Activated naive CD8-positive, alpha-beta T cell (primary cell): ENCODE measurements at regions not wholly inside any gene's neighbourhood (a gene's known extent, or its start where the extent isn't known, plus 50 kb on each side); places are given as distances from the start of the nearest gene placed in this dataset.

Experiments
- H3K27ac Mint-ChIP-seq: one replicate; pipeline ENCODE4 v1.8.0; 2021; ENCODE audit warnings: mixed read lengths
- H3K27me3 Mint-ChIP-seq: one replicate; pipeline ENCODE4 v1.8.0; 2021; ENCODE audit warnings: mixed read lengths
- H3K36me3 Mint-ChIP-seq: one replicate; pipeline ENCODE4 v1.8.0; 2021; ENCODE audit warnings: mixed read lengths
- H3K4me1 Mint-ChIP-seq: one replicate; pipeline ENCODE4 v1.8.0; 2021; ENCODE audit warnings: low read depth, mixed read lengths
- H3K4me3 Mint-ChIP-seq: one replicate; pipeline ENCODE4 v1.8.0; 2021; ENCODE audit warnings: mild to moderate bottlenecking, mixed read lengths
- H3K9me3 Mint-ChIP-seq: one replicate; pipeline ENCODE4 v1.8.0; 2021; ENCODE audit warnings: low read depth, mixed read lengths

DNA sequence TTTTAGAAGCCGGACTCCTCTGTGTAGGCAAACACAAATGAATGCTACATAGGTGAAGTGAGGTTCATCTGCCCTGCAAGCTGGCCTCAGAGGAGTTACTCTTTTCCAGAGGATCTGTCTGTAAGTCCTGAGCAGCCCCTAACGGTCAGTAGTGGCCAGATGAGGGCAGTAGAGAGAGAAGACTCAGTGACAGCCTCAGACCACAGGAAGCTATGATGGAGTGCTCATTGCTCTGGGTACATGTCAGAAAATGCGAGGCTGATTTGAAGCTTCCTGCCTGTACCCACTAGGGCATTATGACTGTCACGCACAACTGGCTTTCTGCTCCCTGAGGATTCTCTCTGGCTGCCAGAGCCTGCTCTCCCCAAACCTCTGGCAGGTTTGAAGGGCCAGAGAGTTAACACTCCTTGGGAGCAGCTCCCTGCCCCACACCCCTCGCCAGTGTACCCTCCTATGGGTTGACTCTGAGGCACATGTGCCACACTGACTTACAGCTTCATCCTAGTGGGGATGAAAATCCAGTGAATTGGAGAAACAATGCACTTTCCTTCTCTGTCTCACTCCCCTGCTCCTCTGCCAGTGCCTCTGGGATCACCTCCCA is 141.5 kb downstream of the GABRG2 start:
- Mint-ChIP-seq H3K27me3 (no peaks in the 10 kb centered on the region), H3K27ac (no peak overlapping the region), H3K4me1 (no peaks in the 10 kb centered on the region), H3K9me3 (no peaks in the 10 kb centered on the region), H3K36me3 (no peaks in the 10 kb centered on the region), H3K4me3 (no peak overlapping the region)

- Mint-ChIP-seq H3K4me1 (no peaks in the 10 kb centered on the region), H3K27ac (no peak overlapping the region)
Measured at GRCh38 chr5:162214551-162214950, 147.0 kb downstream of the GABRG2 start.

GRCh38 chr5:162217037-162217436 is 149.5 kb downstream of the GABRG2 start:
- Mint-ChIP-seq H3K27me3 (no peaks in the 10 kb centered on the region), H3K4me1 (no peaks in the 10 kb centered on the region)

More at GRCh38 chr5:162214551-162214950, 147.0 kb downstream of the GABRG2 start:
- no peak overlapping the region for H3K4me3 Mint-ChIP-seq
- no peaks in the 10 kb centered on the region for H3K36me3 Mint-ChIP-seq
- H3K27me3 Mint-ChIP-seq = no peaks in the 10 kb centered on the region
- peaks cover 5% of the 10 kb centered on the region for H3K9me3 Mint-ChIP-seq

GRCh38 chr5:162221910-162222309 is 154.3 kb downstream of the GABRG2 start:
- H3K4me1 Mint-ChIP-seq = no peaks in the 10 kb centered on the region
- no peaks in the 10 kb centered on the region for H3K27me3 Mint-ChIP-seq
- no peaks in the 10 kb centered on the region for H3K36me3 Mint-ChIP-seq
- H3K27ac Mint-ChIP-seq = no peak overlapping the region
- peaks cover 23% of the 10 kb centered on the region for H3K9me3 Mint-ChIP-seq
- no peak overlapping the region for H3K4me3 Mint-ChIP-seq

More at GRCh38 chr5:162217037-162217436, 149.5 kb downstream of the GABRG2 start:
- Mint-ChIP-seq H3K9me3 (peaks cover 7% of the 10 kb centered on the region), H3K4me3 (no peak overlapping the region), H3K36me3 (no peaks in the 10 kb centered on the region), H3K27ac (no peak overlapping the region)

GRCh38 chr5:162227075-162227474 is 159.5 kb downstream of the GABRG2 start:
- Mint-ChIP-seq H3K4me1 (no peaks in the 10 kb centered on the region), H3K27me3 (no peaks in the 10 kb centered on the region), H3K27ac (no peak overlapping the region), H3K9me3 (peaks cover 29% of the 10 kb centered on the region), H3K4me3 (no peak overlapping the region), H3K36me3 (no peaks in the 10 kb centered on the region)

DNA sequence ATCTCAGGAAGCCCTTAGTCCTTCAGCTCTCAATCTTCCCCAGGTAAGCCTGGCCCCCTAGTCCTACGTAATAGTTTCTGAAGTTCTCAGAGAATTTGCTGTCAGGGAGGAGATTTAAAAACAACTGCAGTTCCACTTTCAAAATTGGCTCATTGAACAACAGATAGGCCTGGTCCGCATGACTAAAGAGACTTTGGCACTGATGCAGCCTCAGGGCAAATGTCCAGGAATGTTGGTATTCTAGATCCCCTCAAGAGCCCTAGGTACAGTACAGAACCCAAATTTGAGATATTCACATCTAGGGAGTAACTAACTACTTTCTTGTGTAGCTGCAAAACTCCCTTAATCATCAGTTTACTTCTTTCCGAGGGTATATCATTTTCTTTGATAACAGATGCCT is 162.8 kb downstream of the GABRG2 start:
- H3K27me3 Mint-ChIP-seq = no peaks in the 10 kb centered on the region
- no peak overlapping the region for H3K27ac Mint-ChIP-seq
- H3K9me3 Mint-ChIP-seq = peaks cover 18% of the 10 kb centered on the region
- H3K36me3 Mint-ChIP-seq = no peaks in the 10 kb centered on the region
- no peak overlapping the region for H3K4me3 Mint-ChIP-seq
- H3K4me1 Mint-ChIP-seq = no peaks in the 10 kb centered on the region

- H3K9me3 Mint-ChIP-seq = peaks cover 18% of the 10 kb centered on the region
- H3K4me1 Mint-ChIP-seq = no peaks in the 10 kb centered on the region
- H3K27ac Mint-ChIP-seq = no peak overlapping the region
- no peaks in the 10 kb centered on the region for H3K27me3 Mint-ChIP-seq
- H3K36me3 Mint-ChIP-seq = no peaks in the 10 kb centered on the region
- H3K4me3 Mint-ChIP-seq = no peak overlapping the region
Measured at GRCh38 chr5:162231522-162231921, 163.9 kb downstream of the GABRG2 start.

GRCh38 chr5:162240734-162241133 is 173.2 kb downstream of the GABRG2 start:
- peaks cover 11% of the 10 kb centered on the region for H3K9me3 Mint-ChIP-seq
- H3K4me3 Mint-ChIP-seq = no peak overlapping the region
- H3K36me3 Mint-ChIP-seq = no peaks in the 10 kb centered on the region
- no peak overlapping the region for H3K27ac Mint-ChIP-seq
- no peaks in the 10 kb centered on the region for H3K27me3 Mint-ChIP-seq
- H3K4me1 Mint-ChIP-seq = no peaks in the 10 kb centered on the region

DNA sequence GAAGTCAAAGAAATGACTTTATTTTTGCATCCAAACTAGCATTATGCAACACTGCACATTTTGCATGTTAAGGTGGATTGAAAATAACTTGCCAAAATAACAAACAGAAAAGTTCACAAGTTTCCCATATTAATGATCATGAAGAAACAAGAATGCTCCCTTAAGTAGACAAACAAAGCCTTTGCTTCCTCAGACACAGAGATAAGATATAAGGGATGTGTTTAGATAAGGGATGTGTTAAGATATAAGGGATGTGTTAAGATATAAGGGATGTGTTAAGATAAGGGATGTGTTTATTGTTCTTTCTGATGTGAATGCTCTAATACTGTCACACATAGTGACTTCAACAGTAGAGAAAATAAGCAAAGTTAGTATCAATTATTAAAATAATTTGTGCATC is 174.8 kb downstream of the GABRG2 start:
- Mint-ChIP-seq H3K27me3 (no peaks in the 10 kb centered on the region), H3K27ac (no peak overlapping the region), H3K9me3 (peaks cover 7% of the 10 kb centered on the region), H3K4me1 (no peaks in the 10 kb centered on the region), H3K4me3 (no peak overlapping the region), H3K36me3 (no peaks in the 10 kb centered on the region)

GRCh38 chr5:162243651-162244050 is 176.1 kb downstream of the GABRG2 start:
- no peaks in the 10 kb centered on the region for H3K4me1 Mint-ChIP-seq
- H3K36me3 Mint-ChIP-seq = no peaks in the 10 kb centered on the region
- H3K9me3 Mint-ChIP-seq = peaks cover 5% of the 10 kb centered on the region
- no peak overlapping the region for H3K4me3 Mint-ChIP-seq
- H3K27ac Mint-ChIP-seq = no peak overlapping the region
- H3K27me3 Mint-ChIP-seq = no peaks in the 10 kb centered on the region

- H3K9me3 Mint-ChIP-seq = peaks cover 9% of the 10 kb centered on the region
Measured at GRCh38 chr5:162248107-162248713, 180.6 kb downstream of the GABRG2 start.

GRCh38 chr5:162256711-162257110 is 189.1 kb downstream of the GABRG2 start:
- H3K36me3 Mint-ChIP-seq = no peaks in the 10 kb centered on the region
- H3K4me1 Mint-ChIP-seq = no peaks in the 10 kb centered on the region
- no peak overlapping the region for H3K4me3 Mint-ChIP-seq
- H3K27me3 Mint-ChIP-seq = no peaks in the 10 kb centered on the region
- H3K9me3 Mint-ChIP-seq = peaks cover 4% of the 10 kb centered on the region
- H3K27ac Mint-ChIP-seq = no peak overlapping the region

More at GRCh38 chr5:162248107-162248713, 180.6 kb downstream of the GABRG2 start:
- H3K4me1 Mint-ChIP-seq = no peaks in the 10 kb centered on the region
- no peaks in the 10 kb centered on the region for H3K36me3 Mint-ChIP-seq
- H3K27ac Mint-ChIP-seq = no peak overlapping the region
- H3K4me3 Mint-ChIP-seq = no peak overlapping the region
- no peaks in the 10 kb centered on the region for H3K27me3 Mint-ChIP-seq

GRCh38 chr5:162268694-162269481 is 201.3 kb downstream of the GABRG2 start:
- Mint-ChIP-seq H3K9me3 (peaks cover 6% of the 10 kb centered on the region), H3K27me3 (no peaks in the 10 kb centered on the region)

GRCh38 chr5:162272417-162272816 is 204.8 kb downstream of the GABRG2 start:
- Mint-ChIP-seq H3K9me3 (peaks cover 6% of the 10 kb centered on the region), H3K4me3 (no peak overlapping the region), H3K27me3 (no peaks in the 10 kb centered on the region), H3K36me3 (no peaks in the 10 kb centered on the region), H3K27ac (no peak overlapping the region), H3K4me1 (no peaks in the 10 kb centered on the region)

More at GRCh38 chr5:162268694-162269481, 201.3 kb downstream of the GABRG2 start:
- Mint-ChIP-seq H3K27ac (no peak overlapping the region), H3K36me3 (no peaks in the 10 kb centered on the region), H3K4me3 (no peak overlapping the region), H3K4me1 (no peaks in the 10 kb centered on the region)

DNA sequence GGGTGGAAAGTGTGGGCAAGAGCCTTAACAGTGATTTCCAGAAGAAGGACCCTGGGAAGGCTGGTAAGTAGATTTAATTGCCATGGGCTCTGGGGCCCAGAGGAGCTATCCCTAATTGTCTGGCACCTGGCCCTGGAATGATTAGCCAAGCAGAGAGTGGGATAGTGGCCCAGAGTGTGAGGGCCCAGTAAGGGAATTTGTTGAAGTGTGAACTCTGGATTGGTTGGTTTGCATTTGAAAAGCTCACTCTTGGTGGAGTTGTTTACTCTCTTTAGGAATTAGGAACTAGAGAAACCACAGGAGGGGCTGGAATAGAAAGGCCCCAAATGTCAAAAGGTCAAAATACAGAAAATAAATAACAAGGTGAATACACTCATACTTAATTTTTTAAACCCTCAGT is 207.1 kb downstream of the GABRG2 start:
- H3K27me3 Mint-ChIP-seq = no peaks in the 10 kb centered on the region
- H3K4me3 Mint-ChIP-seq = no peak overlapping the region
- peaks cover 6% of the 10 kb centered on the region for H3K9me3 Mint-ChIP-seq
- H3K27ac Mint-ChIP-seq = no peak overlapping the region
- H3K36me3 Mint-ChIP-seq = no peaks in the 10 kb centered on the region
- no peaks in the 10 kb centered on the region for H3K4me1 Mint-ChIP-seq
